KMS-11 (cell line): ENCODE measurements at regions not wholly inside any gene's neighbourhood (a gene's known extent, or its start where the extent isn't known, plus 50 kb on each side); places are given as distances from the start of the nearest gene placed in this dataset.

Source experiments
- H2AFZ ChIP-seq: fragments of 200-600 bp; sonication (generic); 2 replicates; pipeline ENCODE4 v1.6.1; 2016; ENCODE audit warnings: antibody characterized with exemption, mixed run types, low read depth
- H3K27ac ChIP-seq: fragments of 200-600 bp; sonication (generic); 2 replicates; pipeline ENCODE4 v1.6.1; 2016; ENCODE audit warnings: mild to moderate bottlenecking, mixed run types
- H3K27me3 ChIP-seq: fragments of 200-600 bp; sonication (generic); 2 replicates; pipeline ENCODE4 v1.6.1; 2017; ENCODE audit warnings: mild to moderate bottlenecking, low read depth, mixed run types, moderate library complexity; ENCODE audit not compliant: insufficient read depth
- H3K36me3 ChIP-seq: fragments of 200-600 bp; sonication (generic); 2 replicates; pipeline ENCODE4 v1.6.1; 2017; ENCODE audit warnings: mild to moderate bottlenecking, mixed run types; ENCODE audit not compliant: insufficient read depth
- H3K4me1 ChIP-seq: fragments of 200-600 bp; sonication (generic); 2 replicates; pipeline ENCODE4 v1.6.1; 2016; ENCODE audit warnings: mild to moderate bottlenecking, low read depth, mixed run types; ENCODE audit not compliant: poor library complexity, severe bottlenecking
- H3K4me2 ChIP-seq: fragments of 200-600 bp; sonication (generic); 2 replicates; pipeline ENCODE4 v1.7.0; 2016; ENCODE audit warnings: mild to moderate bottlenecking, mixed run types
- H3K4me3 ChIP-seq: fragments of 200-600 bp; sonication (generic); IDR thresholded peaks from 2 replicates; pipeline ENCODE4 v1.6.1; 2017; ENCODE audit warnings: low read depth, low read length, mixed read lengths; ENCODE audit not compliant: insufficient read depth
- H3K79me2 ChIP-seq: fragments of 200-600 bp; sonication (generic); 2 replicates; pipeline ENCODE4 v1.6.1; 2016; ENCODE audit warnings: low read depth, mixed run types; ENCODE audit not compliant: insufficient read depth
- H3K9ac ChIP-seq: fragments of 200-600 bp; sonication (generic); 2 replicates; pipeline ENCODE4 v1.6.1; 2016; ENCODE audit warnings: mild to moderate bottlenecking, mixed run types
- H4K20me1 ChIP-seq: fragments of 200-600 bp; sonication (generic); 2 replicates; pipeline ENCODE4 v1.6.1; 2016; ENCODE audit warnings: mild to moderate bottlenecking, mixed run types; ENCODE audit not compliant: insufficient read depth
- TF ChIP-seq, protein P1 (sequence below): fragments of 200-600 bp; sonication (generic); conservative IDR thresholded peaks from 2 replicates; pipeline ENCODE4 v1.6.1; 2017; ENCODE audit warnings: low read depth, mild to moderate bottlenecking, antibody characterized with exemption, low read length, moderate library complexity, mixed read lengths

GRCh38 chr1:81337226-81337625 is 463.5 kb upstream of the ADGRL2 start:
- Histone ChIP-seq H2AFZ (no peak overlapping the region), H3K4me3 (no peak overlapping the region), H3K36me3 (no peaks in the 10 kb centered on the region), H3K4me1 (no peaks in the 10 kb centered on the region), H3K79me2 (no peaks in the 10 kb centered on the region), H3K9ac (no peak overlapping the region), H3K27ac (no peak overlapping the region), H3K4me2 (no peak overlapping the region), H3K27me3 (no peaks in the 10 kb centered on the region), H4K20me1 (no peaks in the 10 kb centered on the region)
- TF ChIP-seq, protein P1, sequence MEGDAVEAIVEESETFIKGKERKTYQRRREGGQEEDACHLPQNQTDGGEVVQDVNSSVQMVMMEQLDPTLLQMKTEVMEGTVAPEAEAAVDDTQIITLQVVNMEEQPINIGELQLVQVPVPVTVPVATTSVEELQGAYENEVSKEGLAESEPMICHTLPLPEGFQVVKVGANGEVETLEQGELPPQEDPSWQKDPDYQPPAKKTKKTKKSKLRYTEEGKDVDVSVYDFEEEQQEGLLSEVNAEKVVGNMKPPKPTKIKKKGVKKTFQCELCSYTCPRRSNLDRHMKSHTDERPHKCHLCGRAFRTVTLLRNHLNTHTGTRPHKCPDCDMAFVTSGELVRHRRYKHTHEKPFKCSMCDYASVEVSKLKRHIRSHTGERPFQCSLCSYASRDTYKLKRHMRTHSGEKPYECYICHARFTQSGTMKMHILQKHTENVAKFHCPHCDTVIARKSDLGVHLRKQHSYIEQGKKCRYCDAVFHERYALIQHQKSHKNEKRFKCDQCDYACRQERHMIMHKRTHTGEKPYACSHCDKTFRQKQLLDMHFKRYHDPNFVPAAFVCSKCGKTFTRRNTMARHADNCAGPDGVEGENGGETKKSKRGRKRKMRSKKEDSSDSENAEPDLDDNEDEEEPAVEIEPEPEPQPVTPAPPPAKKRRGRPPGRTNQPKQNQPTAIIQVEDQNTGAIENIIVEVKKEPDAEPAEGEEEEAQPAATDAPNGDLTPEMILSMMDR = no peak

GRCh38 chr1:81335876-81336275 is 464.9 kb upstream of the ADGRL2 start:
- no peaks in the 10 kb centered on the region for H4K20me1 ChIP-seq
- no peak overlapping the region for H3K4me2 ChIP-seq
- H3K36me3 ChIP-seq = no peaks in the 10 kb centered on the region
- TF ChIP-seq, protein P1 = no peak
- no peaks in the 10 kb centered on the region for H3K79me2 ChIP-seq
- no peaks in the 10 kb centered on the region for H3K4me1 ChIP-seq
- H3K4me3 ChIP-seq = no peak overlapping the region
- H2AFZ ChIP-seq = no peak overlapping the region
- H3K9ac ChIP-seq = no peak overlapping the region
- H3K27ac ChIP-seq = no peak overlapping the region
- H3K27me3 ChIP-seq = no peaks in the 10 kb centered on the region

GRCh38 chr1:81330521-81330920 is 470.2 kb upstream of the ADGRL2 start:
- Histone ChIP-seq H3K36me3 (no peaks in the 10 kb centered on the region), H3K79me2 (no peaks in the 10 kb centered on the region), H3K9ac (no peak overlapping the region), H4K20me1 (no peaks in the 10 kb centered on the region), H3K27ac (no peak overlapping the region), H3K4me2 (no peak overlapping the region), H2AFZ (no peak overlapping the region), H3K4me1 (no peaks in the 10 kb centered on the region), H3K27me3 (no peaks in the 10 kb centered on the region), H3K4me3 (no peak overlapping the region)
- TF ChIP-seq, protein P1 = no peak

- Histone ChIP-seq H3K27ac (no peak overlapping the region), H3K27me3 (no peaks in the 10 kb centered on the region), H3K4me2 (no peak overlapping the region), H3K9ac (no peak overlapping the region), H3K36me3 (no peaks in the 10 kb centered on the region), H2AFZ (no peak overlapping the region), H4K20me1 (no peaks in the 10 kb centered on the region), H3K79me2 (no peaks in the 10 kb centered on the region), H3K4me3 (no peak overlapping the region), H3K4me1 (no peaks in the 10 kb centered on the region)
- TF ChIP-seq, protein P1 = no peak
Measured at GRCh38 chr1:81330111-81330510, 470.6 kb upstream of the ADGRL2 start.
